ENCODE measurements at regions not wholly inside any gene's neighbourhood (a gene's known extent, or its start where the extent isn't known, plus 50 kb on each side); places are given as distances from the start of the nearest gene placed in this dataset.

GRCh38 chr9:94018628-94019027 is 63.5 kb upstream of the BARX1 start:
- TF ChIP-seq ZC3H10 (CRISPR knock-in tag; IDR thresholded peaks at IDR 0.05): no peak
- no peak for TF ChIP-seq PATZ1 (CRISPR knock-in tag; IDR thresholded peaks at IDR 0.05; ENCODE audit: borderline replicate concordance)
- TF ChIP-seq SNAI2 (CRISPR knock-in tag; IDR thresholded peaks at IDR 0.05): no peak
- TF ChIP-seq ESRRG (CRISPR knock-in tag; IDR thresholded peaks at IDR 0.05): no peak
- no peak for TF ChIP-seq CREB5 (CRISPR knock-in tag; IDR thresholded peaks at IDR 0.05; ENCODE audit: low read depth)
